ENCODE measurements at regions not wholly inside any gene's neighbourhood (a gene's known extent, or its start where the extent isn't known, plus 50 kb on each side); places are given as distances from the start of the nearest gene placed in this dataset.

- H3K4me1 ChIP-seq: no peaks in the 10 kb centered on the region; the same call in none of the 2 replicates
Observed at GRCh38 chr3:127101411-127102187, 91.3 kb upstream of the PRR23E start.

DNA sequence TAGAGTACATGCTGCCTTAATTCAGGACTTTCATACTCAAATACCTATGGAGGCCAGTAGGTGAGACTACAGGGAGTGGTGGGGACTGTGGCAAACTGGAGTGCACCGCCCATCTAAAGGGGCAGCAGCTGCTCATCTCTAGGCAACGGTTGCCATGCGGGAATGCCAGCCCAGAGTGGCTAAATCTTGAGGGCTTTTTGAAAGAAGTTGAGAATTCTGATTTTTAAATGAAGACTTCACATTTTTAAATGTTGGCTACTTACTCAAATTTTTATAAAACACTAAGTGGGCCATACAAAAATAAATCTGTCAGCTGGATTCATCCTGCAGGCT, 90.8 kb upstream of the PRR23E start:
- no peaks in the 10 kb centered on the region for H3K36me3 ChIP-seq
- H3K4me1 ChIP-seq: no peaks in the 10 kb centered on the region
- DNase-seq: no peak
- no peak overlapping the region for H3K4me3 ChIP-seq (ENCODE audit: low read depth, low read length)
- H3K27me3 ChIP-seq: no peaks in the 10 kb centered on the region
- no peaks in the 10 kb centered on the region; the same call in 1 of the 2 replicates for H3K9me3 ChIP-seq
- no peak for TF ChIP-seq CTCF (IDR thresholded peaks at IDR 0.05; ENCODE audit: low read depth, low read length)

More at GRCh38 chr3:127101411-127102187, 91.3 kb upstream of the PRR23E start:
- Histone ChIP-seq H3K9me3 (no peaks in the 10 kb centered on the region; the same call in 1 of the 2 replicates), H3K4me3 (ENCODE audit: low read depth, low read length) (no peak overlapping the region), H3K27me3 (no peaks in the 10 kb centered on the region), H3K36me3 (no peaks in the 10 kb centered on the region)
- no peak for TF ChIP-seq CTCF (IDR thresholded peaks at IDR 0.05; ENCODE audit: low read depth, low read length)
- no peak for DNase-seq

DNA sequence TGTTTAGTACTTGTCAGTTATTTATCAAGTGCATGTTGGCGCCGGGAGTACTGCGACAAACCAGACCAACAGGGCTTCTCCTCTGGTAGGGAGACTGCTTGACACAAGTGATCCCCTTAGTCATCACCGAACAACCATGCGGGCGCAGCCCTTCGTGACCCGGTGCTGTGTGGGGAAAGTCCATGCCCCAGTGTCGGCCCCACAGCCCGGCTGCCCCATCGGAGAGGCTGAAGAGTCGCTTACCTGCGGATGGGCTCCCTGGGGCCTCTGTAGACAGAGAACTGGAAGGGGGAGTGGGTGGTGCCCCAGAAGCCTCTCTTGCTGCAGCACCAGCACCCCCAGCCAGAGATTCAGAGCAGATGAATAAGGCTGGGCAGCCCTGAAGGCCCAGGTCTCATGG, 90.3 kb upstream of the PRR23E start:
- Histone ChIP-seq H3K27me3 (no peaks in the 10 kb centered on the region), H3K9me3 (no peaks in the 10 kb centered on the region; the same call in 1 of the 2 replicates), H3K36me3 (no peaks in the 10 kb centered on the region), H3K4me3 (ENCODE audit: low read depth, low read length) (no peak overlapping the region), H3K4me1 (no peaks in the 10 kb centered on the region)
- TF ChIP-seq CTCF (IDR thresholded peaks at IDR 0.05; ENCODE audit: low read depth, low read length): no peak
- no peak for DNase-seq

DNA sequence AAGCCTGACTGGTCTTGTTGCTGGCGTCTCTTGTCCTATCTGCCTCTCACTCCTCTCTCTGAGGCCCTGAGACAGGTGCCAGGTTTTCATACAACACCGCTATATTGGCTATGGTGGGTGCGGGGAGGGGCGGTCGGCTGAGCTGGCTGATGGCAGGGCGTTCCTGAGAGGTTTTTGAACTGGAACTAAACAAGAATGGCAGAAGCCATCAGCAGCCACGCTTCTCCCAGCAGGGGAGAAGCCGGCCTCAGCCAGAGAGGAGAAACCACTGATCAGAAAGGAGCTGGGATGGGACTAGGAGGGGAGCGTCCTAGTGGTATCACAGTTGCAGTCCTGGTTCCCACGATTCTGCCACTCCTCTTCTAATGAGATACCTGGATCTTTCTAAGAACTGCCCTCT, 89.9 kb upstream of the PRR23E start:
- H3K4me3 ChIP-seq (ENCODE audit: low read depth, low read length): no peak overlapping the region
- no peaks in the 10 kb centered on the region for H3K4me1 ChIP-seq
- no peak for TF ChIP-seq CTCF (IDR thresholded peaks at IDR 0.05; ENCODE audit: low read depth, low read length)
- no peaks in the 10 kb centered on the region for H3K36me3 ChIP-seq
- DNase-seq: no peak
- H3K27me3 ChIP-seq: no peaks in the 10 kb centered on the region
- no peaks in the 10 kb centered on the region; the same call in 1 of the 2 replicates for H3K9me3 ChIP-seq

GRCh38 chr3:127104586-127104985, 88.3 kb upstream of the PRR23E start:
- TF ChIP-seq CTCF (IDR thresholded peaks at IDR 0.05; ENCODE audit: low read depth, low read length): no peak
- no peaks in the 10 kb centered on the region for H3K36me3 ChIP-seq
- no peaks in the 10 kb centered on the region; the same call in 1 of the 2 replicates for H3K9me3 ChIP-seq
- no peak overlapping the region for H3K4me3 ChIP-seq (ENCODE audit: low read depth, low read length)
- no peaks in the 10 kb centered on the region for H3K27me3 ChIP-seq
- DNase-seq: no peak
- no peaks in the 10 kb centered on the region for H3K4me1 ChIP-seq

DNA sequence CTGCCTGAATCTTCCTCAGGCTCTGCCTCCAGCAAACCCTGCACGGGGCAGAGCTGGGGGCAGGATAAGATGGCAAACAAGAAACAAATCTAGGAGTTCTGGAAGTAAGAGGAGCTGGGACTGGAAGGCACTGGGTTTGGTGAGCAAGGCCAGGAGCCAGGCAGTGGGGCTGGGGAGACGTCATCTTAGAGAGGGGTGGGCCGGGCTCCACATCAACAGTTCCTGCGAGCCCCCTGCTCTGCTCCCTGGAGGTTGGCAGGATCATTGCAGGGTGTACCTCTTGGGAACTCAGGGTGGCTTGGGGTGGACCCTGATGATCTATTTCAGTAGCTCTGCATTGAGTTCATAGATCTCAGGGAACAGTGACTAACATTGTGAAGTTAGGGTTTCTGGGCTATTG, 87.3 kb upstream of the PRR23E start:
- no peak for TF ChIP-seq CTCF (IDR thresholded peaks at IDR 0.05; ENCODE audit: low read depth, low read length)
- no peaks in the 10 kb centered on the region for H3K4me1 ChIP-seq
- DNase-seq: no peak
- no peaks in the 10 kb centered on the region for H3K27me3 ChIP-seq
- H3K9me3 ChIP-seq: no peaks in the 10 kb centered on the region; the same call in 1 of the 2 replicates
- H3K4me3 ChIP-seq (ENCODE audit: low read depth, low read length): no peak overlapping the region
- no peaks in the 10 kb centered on the region for H3K36me3 ChIP-seq

Data from BE2C (cell line).